Stimulated activated CD8-positive, alpha-beta memory T cell treated with anti-CD3 and anti-CD28 coated beads, Interleukin-15, amount 100 ng/mL, for 48 hours (primary cell): ENCODE measurements at regions not wholly inside any gene's neighbourhood (a gene's known extent, or its start where the extent isn't known, plus 50 kb on each side); places are given as distances from the start of the nearest gene placed in this dataset.

ENCODE experiments used
- DNase-seq, 2 donors: peaks; one replicate each; pipeline ENCODE4 v3.0.0-alpha.2; 2020; ENCODE audit warnings: low read depth in 2 of 2

GRCh38 chr16:80041410-80041809 is 440.9 kb upstream of the MAF start:
- DNase-seq = no peak

GRCh38 chr16:80040814-80041213 is 440.3 kb upstream of the MAF start:
- no peak for DNase-seq

- DNase-seq = no peak
These were observed 439.9 kb upstream of the MAF start for GRCh38 chr16:80040413-80040812.

GRCh38 chr16:80039777-80040176 is 439.2 kb upstream of the MAF start:
- DNase-seq = no peak

- no peak for DNase-seq
These were observed 438.0 kb upstream of the MAF start for GRCh38 chr16:80038566-80038965.

- DNase-seq = no peak
These were observed 434.6 kb upstream of the MAF start for GRCh38 chr16:80034948-80035663.

GRCh38 chr16:80034469-80034826 is 433.9 kb upstream of the MAF start:
- DNase-seq = no peak

- DNase-seq = no peak
These were observed 433.4 kb upstream of the MAF start for GRCh38 chr16:80033783-80034468.

GRCh38 chr16:80029761-80030481 is 429.4 kb upstream of the MAF start:
- DNase-seq = no peak

GRCh38 chr16:80029381-80029630 is 428.8 kb upstream of the MAF start:
- no peak for DNase-seq

GRCh38 chr16:80028581-80029380 is 428.2 kb upstream of the MAF start:
- no peak for DNase-seq

GRCh38 chr16:80027007-80027965 is 426.7 kb upstream of the MAF start:
- DNase-seq = peak; percentile 39 to 42

- DNase-seq = no peak
These were observed 424.7 kb upstream of the MAF start for GRCh38 chr16:80025236-80025635.

GRCh38 chr16:80024443-80024842 is 423.9 kb upstream of the MAF start:
- DNase-seq = no peak

GRCh38 chr16:80023865-80024264 is 423.3 kb upstream of the MAF start:
- DNase-seq = no peak

- DNase-seq = no peak
These were observed 418.9 kb upstream of the MAF start for GRCh38 chr16:80019395-80019794.

- DNase-seq = no peak
These were observed 417.9 kb upstream of the MAF start for GRCh38 chr16:80018466-80018865.

GRCh38 chr16:80016731-80017326 is 416.3 kb upstream of the MAF start:
- no peak for DNase-seq

- DNase-seq = no peak
These were observed 415.0 kb upstream of the MAF start for GRCh38 chr16:80015566-80015965.

GRCh38 chr16:80014241-80014939 is 413.9 kb upstream of the MAF start:
- DNase-seq = no peak
